Activated naive CD8-positive, alpha-beta T cell treated with anti-CD3 and anti-CD28 coated beads for 36 hours (primary cell): ENCODE measurements at regions not wholly inside any gene's neighbourhood (a gene's known extent, or its start where the extent isn't known, plus 50 kb on each side); places are given as distances from the start of the nearest gene placed in this dataset.
"Not testable (repeated sequence)": the region's sequence is repeated elsewhere in the genome, so short reads cannot be mapped to it uniquely, and the experiment has no call there.

Source experiments
- DNase-seq: peaks from one replicate; pipeline ENCODE4 v3.0.0; 2021
- H3K27ac Mint-ChIP-seq: one replicate; pipeline ENCODE4 v1.8.0; 2022; ENCODE audit warnings: mild to moderate bottlenecking, moderate library complexity, mixed read lengths
- H3K27me3 Mint-ChIP-seq: one replicate; pipeline ENCODE4 v1.8.0; 2022; ENCODE audit warnings: mild to moderate bottlenecking, mixed read lengths
- H3K36me3 Mint-ChIP-seq: one replicate; pipeline ENCODE4 v1.8.0; 2021; ENCODE audit warnings: mild to moderate bottlenecking, mixed read lengths
- H3K4me1 Mint-ChIP-seq: one replicate; pipeline ENCODE4 v1.8.0; 2021; ENCODE audit warnings: mixed read lengths
- H3K4me3 Mint-ChIP-seq: one replicate; pipeline ENCODE4 v1.8.0; 2022; ENCODE audit warnings: mild to moderate bottlenecking, moderate library complexity, mixed read lengths
- H3K9me3 Mint-ChIP-seq: one replicate; pipeline ENCODE4 v1.8.0; 2022; ENCODE audit warnings: mixed read lengths

DNA sequence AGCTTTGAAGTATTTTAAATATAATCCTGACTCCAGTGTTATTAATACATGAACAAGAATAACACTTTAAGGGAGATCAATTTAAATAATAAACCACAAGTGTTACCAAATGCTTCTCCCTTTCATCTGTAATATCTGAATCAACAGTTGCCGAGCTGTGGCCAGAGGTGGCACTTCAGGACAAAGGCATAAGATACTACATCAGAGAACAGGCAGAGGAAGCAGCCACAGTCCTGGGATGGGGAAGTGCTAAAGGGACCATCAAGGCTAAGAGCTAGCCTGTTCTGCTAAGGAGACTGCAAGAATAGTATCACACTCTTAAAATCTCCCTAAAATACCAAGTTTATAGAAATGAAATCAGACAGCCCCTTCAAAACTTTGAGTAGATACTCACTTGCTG lies 378.2 kb upstream of the PRKCQ start:
- Mint-ChIP-seq H3K4me1 (peaks cover 10% of the 10 kb centered on the region), H3K36me3 (no peaks in the 10 kb centered on the region), H3K9me3 (no peaks in the 10 kb centered on the region), H3K27ac (no peak overlapping the region), H3K4me3 (no peak overlapping the region), H3K27me3 (peaks cover 6% of the 10 kb centered on the region)
- no peak for DNase-seq

DNA sequence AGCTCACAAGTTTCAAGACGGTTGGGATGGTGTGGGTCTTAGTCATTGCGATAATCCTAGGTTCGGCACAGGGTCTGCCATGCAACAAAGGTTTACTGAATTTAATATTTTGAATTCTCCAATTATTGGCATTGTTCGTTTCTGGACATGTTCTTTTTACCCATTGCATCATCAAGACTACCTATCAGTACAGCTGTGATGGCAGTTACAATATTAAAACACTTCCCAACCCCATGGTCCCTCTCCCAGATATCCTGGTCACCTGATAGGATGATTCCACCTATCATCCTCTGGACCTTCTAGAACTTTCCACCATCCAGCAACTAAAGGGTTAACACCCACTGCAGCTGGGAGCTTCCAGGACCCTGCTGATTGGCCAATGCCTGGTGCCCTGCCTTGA lies 377.8 kb upstream of the PRKCQ start:
- peaks cover 10% of the 10 kb centered on the region for H3K4me1 Mint-ChIP-seq
- H3K27me3 Mint-ChIP-seq: peaks cover 6% of the 10 kb centered on the region
- H3K36me3 Mint-ChIP-seq: no peaks in the 10 kb centered on the region
- no peaks in the 10 kb centered on the region for H3K9me3 Mint-ChIP-seq
- no peak for DNase-seq
- H3K4me3 Mint-ChIP-seq: no peak overlapping the region
- no peak overlapping the region for H3K27ac Mint-ChIP-seq

DNA sequence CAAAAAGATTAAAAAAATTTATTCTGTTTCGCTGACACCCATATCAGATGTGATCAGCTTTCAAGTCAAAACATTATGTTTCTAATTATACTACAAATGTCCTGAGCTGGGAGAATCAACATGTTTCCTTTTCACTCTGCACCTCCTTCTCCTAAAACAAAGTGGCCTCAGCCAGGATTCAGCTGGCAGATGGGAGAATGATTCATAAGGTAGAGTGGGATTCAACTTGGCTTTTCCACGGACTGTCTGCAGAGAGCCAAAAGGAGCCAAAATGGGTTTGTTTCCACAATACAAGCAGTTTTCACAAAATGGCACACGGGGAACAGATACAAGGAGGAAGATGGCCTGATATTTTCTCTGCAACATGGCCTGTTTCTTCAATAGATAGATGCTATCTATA lies 376.5 kb upstream of the PRKCQ start:
- Mint-ChIP-seq H3K36me3 (no peaks in the 10 kb centered on the region), H3K9me3 (no peaks in the 10 kb centered on the region), H3K4me1 (peaks cover 10% of the 10 kb centered on the region), H3K27me3 (peaks cover 6% of the 10 kb centered on the region), H3K27ac (no peak overlapping the region), H3K4me3 (no peak overlapping the region)
- no peak for DNase-seq

DNA sequence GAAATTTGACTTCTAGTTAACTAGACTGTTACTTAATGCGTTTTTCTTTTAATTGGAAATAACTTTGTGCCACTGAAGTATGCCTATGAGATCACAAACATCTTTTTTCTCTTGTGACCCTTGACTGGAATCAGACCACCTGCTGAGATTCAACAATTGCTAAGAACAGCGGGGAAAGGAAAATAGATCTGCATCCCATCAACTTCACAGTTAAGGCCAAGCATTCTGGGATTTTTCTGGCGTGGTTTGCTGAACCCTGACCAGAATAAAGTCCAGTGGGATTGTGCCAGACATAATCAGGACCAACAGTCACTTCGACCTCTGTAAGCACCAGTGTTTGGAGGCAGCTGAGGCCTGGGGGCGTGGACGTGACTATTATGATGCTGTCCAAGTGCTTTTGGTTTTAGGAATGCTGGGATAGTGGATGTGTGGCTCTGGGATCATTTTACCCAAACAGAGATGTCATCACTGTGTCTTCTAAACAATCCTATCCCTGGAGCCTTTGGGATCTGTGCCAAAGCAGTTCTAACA lies 373.3 kb upstream of the PRKCQ start:
- Mint-ChIP-seq H3K27ac (no peak overlapping the region), H3K36me3 (no peaks in the 10 kb centered on the region), H3K27me3 (no peaks in the 10 kb centered on the region), H3K4me3 (no peak overlapping the region), H3K4me1 (peaks cover 7% of the 10 kb centered on the region), H3K9me3 (no peaks in the 10 kb centered on the region)
- no peak for DNase-seq

DNA sequence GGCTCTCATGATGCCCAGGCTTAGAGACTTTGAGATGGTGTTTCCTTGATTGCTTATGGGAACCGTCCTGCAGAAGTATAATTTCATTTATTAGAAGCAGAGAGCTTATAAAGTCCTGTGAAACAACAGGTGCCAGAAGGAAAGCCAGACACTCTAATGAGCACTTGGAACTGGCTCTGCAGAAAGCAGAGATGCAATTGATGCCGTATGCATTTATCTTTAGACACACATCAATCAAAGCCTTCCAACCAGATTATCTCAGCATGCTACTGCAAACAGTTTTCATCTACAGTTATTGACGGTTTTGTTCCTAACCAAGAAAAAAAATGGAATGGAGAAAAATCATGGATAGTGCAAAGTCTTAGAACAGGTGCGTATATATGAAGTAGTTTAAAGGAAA lies 371.7 kb upstream of the PRKCQ start:
- H3K9me3 Mint-ChIP-seq: no peaks in the 10 kb centered on the region
- no peak overlapping the region for H3K27ac Mint-ChIP-seq
- no peak for DNase-seq
- peaks cover 4% of the 10 kb centered on the region for H3K27me3 Mint-ChIP-seq
- H3K4me1 Mint-ChIP-seq: peaks cover 4% of the 10 kb centered on the region
- H3K36me3 Mint-ChIP-seq: no peaks in the 10 kb centered on the region
- H3K4me3 Mint-ChIP-seq: no peak overlapping the region

DNA sequence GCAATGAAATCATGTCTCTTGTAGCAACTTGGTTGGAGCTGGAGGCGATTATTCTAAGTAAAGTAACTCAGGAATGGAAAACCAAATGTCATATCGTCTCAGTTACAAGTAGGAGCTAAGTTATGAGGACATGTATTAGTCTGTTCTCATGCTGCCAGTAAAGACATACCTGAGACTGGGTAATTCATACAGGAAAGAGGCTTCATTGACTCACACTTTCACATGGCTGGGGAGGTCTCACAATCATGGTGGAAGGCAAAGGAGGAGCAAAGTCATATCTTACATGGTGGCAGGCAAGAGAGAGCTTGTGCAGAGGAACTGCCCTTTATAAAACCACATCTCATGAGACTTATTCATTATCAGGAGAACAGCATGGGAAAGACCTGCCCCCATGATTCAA lies 370.1 kb upstream of the PRKCQ start:
- DNase-seq: no peak
- peaks cover 4% of the 10 kb centered on the region for H3K27me3 Mint-ChIP-seq
- H3K27ac Mint-ChIP-seq: no peak overlapping the region
- H3K4me1 Mint-ChIP-seq: peaks cover 4% of the 10 kb centered on the region
- no peak overlapping the region for H3K4me3 Mint-ChIP-seq
- no peaks in the 10 kb centered on the region for H3K36me3 Mint-ChIP-seq
- H3K9me3 Mint-ChIP-seq: no peaks in the 10 kb centered on the region

DNA sequence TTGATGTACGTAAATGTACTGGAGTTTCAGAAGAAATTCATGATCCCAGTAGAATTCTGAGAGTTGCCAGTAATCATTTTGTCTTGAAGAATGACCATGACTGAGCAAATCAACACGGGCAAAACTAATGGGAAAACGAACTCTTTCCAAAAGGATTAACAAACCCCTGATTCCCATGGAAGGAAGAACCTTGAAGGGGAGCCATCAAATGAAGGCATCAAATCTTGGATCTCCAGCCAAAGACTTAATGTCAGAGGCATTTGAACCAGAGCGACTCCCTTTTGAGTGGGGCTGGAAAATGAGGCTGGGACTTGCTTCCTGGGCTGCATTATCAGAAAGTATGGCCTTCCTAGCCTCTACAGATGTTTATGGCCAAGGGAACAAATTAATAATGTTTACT lies 364.4 kb upstream of the PRKCQ start:
- no peaks in the 10 kb centered on the region for H3K36me3 Mint-ChIP-seq
- no peaks in the 10 kb centered on the region for H3K9me3 Mint-ChIP-seq
- H3K27me3 Mint-ChIP-seq: peaks cover 17% of the 10 kb centered on the region
- H3K27ac Mint-ChIP-seq: no peak overlapping the region
- H3K4me3 Mint-ChIP-seq: no peak overlapping the region
- DNase-seq: no peak
- no peaks in the 10 kb centered on the region for H3K4me1 Mint-ChIP-seq

DNA sequence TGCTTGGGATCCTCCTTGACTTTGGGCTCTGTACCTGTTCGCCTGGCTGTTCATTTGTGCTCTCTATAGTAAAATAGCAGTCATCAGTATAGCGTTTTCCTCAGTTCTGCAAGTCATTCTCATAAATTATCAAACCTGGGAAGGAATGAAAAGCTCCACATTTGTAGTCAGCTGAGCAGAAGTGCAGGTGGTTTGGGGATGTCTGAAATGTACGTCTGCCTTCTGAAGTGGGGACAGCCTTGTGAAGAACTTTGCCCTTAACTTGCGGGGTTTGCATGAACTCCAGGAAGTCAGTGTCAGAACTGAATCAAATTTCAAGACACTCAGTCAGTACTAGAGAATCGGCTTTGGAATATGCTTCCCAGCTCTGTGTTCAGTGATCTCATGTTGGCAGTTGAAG lies 358.3 kb upstream of the PRKCQ start:
- Mint-ChIP-seq H3K36me3 (no peaks in the 10 kb centered on the region), H3K4me3 (no peak overlapping the region)

DNA sequence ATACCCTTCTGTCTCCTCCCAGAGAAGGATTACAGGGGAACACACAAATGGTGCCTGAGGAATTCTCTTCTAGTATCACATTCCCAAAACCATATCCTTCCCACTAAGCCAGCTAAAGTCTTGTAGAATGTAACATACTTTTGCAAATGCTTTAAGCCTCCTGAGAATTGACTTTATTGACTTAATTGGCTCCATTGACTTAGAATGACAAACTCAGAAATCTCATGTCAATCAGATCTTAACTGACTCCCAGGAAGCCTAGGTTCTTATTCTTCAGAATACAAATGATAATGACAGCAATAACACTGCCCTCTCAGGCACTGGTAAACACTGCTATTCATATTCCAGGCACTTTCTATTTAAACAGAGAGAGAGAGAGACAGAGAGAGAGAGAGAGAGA lies 356.9 kb upstream of the PRKCQ start:
- H3K4me3 Mint-ChIP-seq: no peak overlapping the region
- no peak for DNase-seq
- peaks cover 20% of the 10 kb centered on the region for H3K27me3 Mint-ChIP-seq
- no peaks in the 10 kb centered on the region for H3K36me3 Mint-ChIP-seq
- peaks cover 7% of the 10 kb centered on the region for H3K9me3 Mint-ChIP-seq
- no peak overlapping the region for H3K27ac Mint-ChIP-seq
- no peaks in the 10 kb centered on the region for H3K4me1 Mint-ChIP-seq

More for the DNA sequence above, 358.3 kb upstream of the PRKCQ start:
- DNase-seq: no peak
- Mint-ChIP-seq H3K9me3 (peaks cover 7% of the 10 kb centered on the region), H3K4me1 (no peaks in the 10 kb centered on the region), H3K27me3 (peaks cover 19% of the 10 kb centered on the region), H3K27ac (no peak overlapping the region)

DNA sequence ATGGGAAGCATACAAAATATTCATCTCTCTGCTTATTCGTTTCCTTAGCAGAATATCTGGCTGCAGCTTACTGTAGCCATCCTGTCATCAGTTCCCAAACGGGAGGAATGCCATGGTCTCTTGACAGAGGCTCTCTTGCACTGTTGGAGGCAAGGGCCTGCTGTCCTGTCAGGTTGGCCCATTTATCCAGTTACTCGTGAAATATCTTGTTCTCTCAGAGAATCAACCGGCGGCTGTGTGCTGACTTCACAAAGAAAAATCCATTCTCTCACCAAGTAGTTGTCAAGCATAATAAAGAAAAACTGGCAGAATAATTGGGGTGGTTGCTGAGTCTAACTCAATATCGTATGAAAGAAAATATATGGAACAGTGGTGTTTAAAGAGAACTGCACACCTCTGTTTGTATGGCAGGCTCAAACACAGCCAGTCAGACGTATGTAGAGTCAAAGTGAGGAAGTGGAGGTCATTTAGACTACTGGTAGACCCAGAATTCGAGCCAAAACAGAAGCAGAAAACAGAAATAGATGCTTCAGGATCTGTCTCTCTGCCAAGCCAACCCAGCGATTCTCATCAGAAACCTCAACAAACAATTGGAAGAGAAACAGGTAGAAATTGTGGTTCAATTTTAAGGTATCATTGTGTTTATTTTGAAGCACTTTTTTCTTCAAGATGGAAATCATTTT lies 349.2 kb upstream of the PRKCQ start:
- H3K4me3 Mint-ChIP-seq: no peak overlapping the region
- H3K27ac Mint-ChIP-seq: no peak overlapping the region
- H3K9me3 Mint-ChIP-seq: peaks cover 2% of the 10 kb centered on the region
- H3K4me1 Mint-ChIP-seq: peaks cover 46% of the 10 kb centered on the region
- H3K27me3 Mint-ChIP-seq: peaks cover 15% of the 10 kb centered on the region
- DNase-seq: no peak
- H3K36me3 Mint-ChIP-seq: peaks cover 5% of the 10 kb centered on the region

DNA sequence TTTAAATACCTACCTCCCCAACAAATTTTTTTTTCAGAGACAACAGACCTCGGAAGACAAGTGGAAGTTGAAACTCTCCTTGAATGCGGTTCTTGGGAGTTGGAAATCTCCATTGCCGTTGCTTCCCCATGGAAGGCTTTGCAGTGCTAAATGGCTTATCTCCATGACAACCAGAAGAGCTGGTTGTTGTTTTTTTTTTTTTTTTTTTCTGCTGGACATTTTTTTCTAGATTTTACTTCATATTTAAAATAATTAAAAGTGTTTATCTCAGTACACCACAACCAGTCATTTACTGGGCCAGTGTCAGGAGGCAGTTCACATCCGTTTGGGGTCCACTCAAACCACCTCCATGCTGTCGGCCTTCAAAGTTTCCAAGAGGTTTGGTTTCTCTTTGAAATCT lies 348.5 kb upstream of the PRKCQ start:
- peak overlapping the region; percentile 72 for H3K4me3 Mint-ChIP-seq
- peaks cover 49% of the 10 kb centered on the region for H3K4me1 Mint-ChIP-seq

DNA sequence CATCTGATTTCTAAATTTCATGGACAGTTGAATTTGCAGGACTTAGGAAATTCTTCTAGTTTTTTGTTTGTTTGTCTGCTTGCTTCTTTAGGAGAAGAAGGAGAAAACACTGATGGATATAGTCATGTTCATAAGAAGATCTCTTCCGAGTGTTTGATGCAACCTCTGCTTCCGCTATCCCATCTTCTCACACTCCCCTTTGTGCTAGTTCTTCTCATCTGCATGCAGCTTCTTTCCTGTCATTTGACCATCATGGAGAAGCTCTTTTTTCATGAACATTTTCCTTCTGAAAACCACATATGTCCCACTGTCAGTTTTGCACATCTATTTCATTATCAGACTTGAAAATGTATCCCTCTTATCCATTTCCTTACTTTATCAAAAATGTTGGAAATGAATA lies 346.9 kb upstream of the PRKCQ start:
- Mint-ChIP-seq H3K27me3 (peaks cover 18% of the 10 kb centered on the region), H3K4me3 (peak overlapping the region; percentile 70), H3K4me1 (peaks cover 49% of the 10 kb centered on the region), H3K27ac (peak overlapping the region; percentile 99), H3K36me3 (peaks cover 5% of the 10 kb centered on the region), H3K9me3 (peaks cover 2% of the 10 kb centered on the region)
- no peak for DNase-seq

More for the DNA sequence above, 348.5 kb upstream of the PRKCQ start:
- DNase-seq: no peak
- Mint-ChIP-seq H3K36me3 (peaks cover 5% of the 10 kb centered on the region), H3K27me3 (peaks cover 15% of the 10 kb centered on the region), H3K9me3 (peaks cover 2% of the 10 kb centered on the region), H3K27ac (peak overlapping the region; percentile 99)

DNA sequence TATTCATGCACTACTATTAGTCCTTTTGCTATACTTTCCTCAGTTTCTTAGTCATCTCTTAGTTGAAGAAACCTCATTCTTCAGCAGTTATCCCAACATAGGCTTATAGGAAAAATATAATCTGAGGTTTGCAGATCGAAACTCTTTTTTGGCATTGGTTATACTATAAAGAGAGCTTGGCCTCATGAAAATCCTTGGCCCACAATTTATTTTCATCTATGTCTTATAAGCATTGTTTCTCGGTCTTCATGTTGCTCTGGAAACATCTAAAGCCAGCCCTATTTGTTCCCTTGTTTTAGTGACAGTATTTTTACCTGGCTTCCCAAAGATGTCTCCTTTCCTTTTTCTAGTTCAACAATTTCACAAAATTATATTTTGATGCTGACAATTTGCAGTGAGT lies 345.1 kb upstream of the PRKCQ start:
- H3K36me3 Mint-ChIP-seq: peaks cover 5% of the 10 kb centered on the region
- H3K4me3 Mint-ChIP-seq: peak overlapping the region; percentile 75
- H3K9me3 Mint-ChIP-seq: peaks cover 2% of the 10 kb centered on the region
- DNase-seq: no peak
- peaks cover 21% of the 10 kb centered on the region for H3K27me3 Mint-ChIP-seq
- peak overlapping the region; percentile 79 for H3K27ac Mint-ChIP-seq
- peaks cover 54% of the 10 kb centered on the region for H3K4me1 Mint-ChIP-seq

DNA sequence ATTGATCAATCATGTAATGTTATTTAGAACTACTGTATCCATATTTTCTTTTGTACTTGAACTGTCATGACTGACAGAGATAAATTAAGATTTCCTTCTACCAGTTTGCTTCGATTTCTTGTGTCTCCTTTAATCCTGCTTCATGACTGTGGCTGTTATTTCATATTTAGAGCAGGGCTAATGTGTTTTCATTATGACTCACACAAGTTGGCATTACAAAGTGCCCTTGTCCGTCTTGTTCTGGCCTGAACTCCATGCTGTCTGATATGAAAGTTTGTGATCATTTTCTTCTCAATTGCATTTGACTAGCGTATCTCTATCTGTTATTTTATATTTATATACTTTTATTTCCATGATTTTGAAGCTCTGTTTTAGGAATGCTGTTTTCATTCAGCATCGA lies 344.1 kb upstream of the PRKCQ start:
- no peak overlapping the region for H3K4me3 Mint-ChIP-seq
- H3K27me3 Mint-ChIP-seq: peaks cover 13% of the 10 kb centered on the region
- H3K4me1 Mint-ChIP-seq: peaks cover 50% of the 10 kb centered on the region
- DNase-seq: no peak
- no peak overlapping the region for H3K27ac Mint-ChIP-seq
- no peaks in the 10 kb centered on the region for H3K9me3 Mint-ChIP-seq
- peaks cover 5% of the 10 kb centered on the region for H3K36me3 Mint-ChIP-seq

DNA sequence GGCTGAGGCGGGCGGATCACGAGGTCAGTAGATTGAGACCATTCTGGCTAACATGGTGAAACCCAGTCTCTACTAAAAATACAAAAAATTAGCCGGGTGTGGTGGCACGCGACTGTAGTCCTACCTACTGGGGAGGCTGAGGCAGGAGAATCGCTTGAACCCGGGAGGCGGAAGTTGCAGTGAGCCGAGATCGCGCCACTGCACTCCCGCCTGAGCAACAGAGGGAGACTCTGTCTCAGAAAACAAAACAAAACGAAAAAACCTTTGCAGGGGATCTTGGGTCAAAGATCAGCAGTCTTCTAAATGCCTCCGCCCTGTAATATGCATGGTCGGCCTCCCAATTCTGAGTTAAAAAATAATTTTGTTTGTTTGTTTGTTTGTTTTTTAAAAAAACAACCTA lies 340.9 kb upstream of the PRKCQ start:
- H3K36me3 Mint-ChIP-seq, H3K9me3 Mint-ChIP-seq, H3K4me3 Mint-ChIP-seq, DNase-seq, H3K27ac Mint-ChIP-seq: not testable (repeated sequence)
- H3K27me3 Mint-ChIP-seq: peaks cover 11% of the 10 kb centered on the region
- peaks cover 23% of the 10 kb centered on the region for H3K4me1 Mint-ChIP-seq
